ENCODE measurements at regions not wholly inside any gene's neighbourhood (a gene's known extent, or its start where the extent isn't known, plus 50 kb on each side); places are given as distances from the start of the nearest gene placed in this dataset.

- no peaks in the 10 kb centered on the region; the same call in 2 of the 3 replicates for H3K36me3 Mint-ChIP-seq (ENCODE audit: low read depth)
- H3K4me3 ChIP-seq, result no peak overlapping the region
- H4K20me1 ChIP-seq (replicated peaks; ENCODE audit: insufficient read depth), result no peaks in the 10 kb centered on the region
- H3K9me2 ChIP-seq (ENCODE audit: insufficient read depth), result 0 out of 2 replicates have a peak, but pooled peaks cover 4% of the 10 kb centered on the region
- peak overlapping the region; percentile 60; the same call in 1 of the 2 replicates for H3K4me2 ChIP-seq
- H3F3A ChIP-seq (replicated peaks; ENCODE audit: low read depth), result no peaks in the 10 kb centered on the region
- H3K4me1 ChIP-seq (ENCODE audit: insufficient read depth), result peaks cover 20% of the 10 kb centered on the region
- peaks cover 32% of the 10 kb centered on the region for H3K4me1 Mint-ChIP-seq
- TF ChIP-seq JUNB (IDR thresholded peaks at IDR 0.05; ENCODE audit: unreplicated experiment) (no peak), EZH2 (IDR thresholded peaks at IDR 0.05; ENCODE audit: low read depth, unreplicated experiment) (no peak), CTCF (conservative IDR thresholded peaks at IDR 0.05; ENCODE audit: low read depth in 2 of 2) (no peak), ETS1 (IDR thresholded peaks at IDR 0.05) (no peak), NANOG (IDR thresholded peaks at IDR 0.05; ENCODE audit: borderline replicate concordance) (no peak), CREB1 (CRISPR knock-in tag; IDR thresholded peaks at IDR 0.05; ENCODE audit: low read depth) (no peak), STAT1 (IDR thresholded peaks at IDR 0.05; ENCODE audit: unreplicated experiment) (no peak), EZH2phosphoT487 (IDR thresholded peaks at IDR 0.05; ENCODE audit: unreplicated experiment) (no peak), POLR2AphosphoS5 (IDR thresholded peaks at IDR 0.05; ENCODE audit: low read depth) (no peak), REST (IDR thresholded peaks at IDR 0.05; ENCODE audit: unreplicated experiment) (no peak), ZNF331 (CRISPR knock-in tag; IDR thresholded peaks at IDR 0.05; ENCODE audit: low read depth) (no peak), ZNF462 (CRISPR knock-in tag; IDR thresholded peaks at IDR 0.05) (no peak), ZNF114 (CRISPR knock-in tag; IDR thresholded peaks at IDR 0.05) (no peak)
- no peak overlapping the region for H3K27ac ChIP-seq (ENCODE audit: low read depth)
- peak overlapping the region; percentile 55; the same call in 2 of the 3 replicates for H3K4me3 Mint-ChIP-seq
- H3K27me3 Mint-ChIP-seq (ENCODE audit: insufficient read depth, low read depth, poor library complexity), result peaks cover 18% of the 10 kb centered on the region
- DNase-seq (ENCODE audit: low spot score) (no peak), ATAC-seq (peak; percentile 55)
- no peaks in the 10 kb centered on the region for H3K27me3 ChIP-seq (ENCODE audit: insufficient read depth)
- peak overlapping the region; percentile 44; the same call in 1 of the 2 replicates for H2AFZ ChIP-seq
- peaks cover 3% of the 10 kb centered on the region; the same call in 2 of the 3 replicates for H3K9me3 Mint-ChIP-seq
- no peak overlapping the region for H3K27ac Mint-ChIP-seq
- no peaks in the 10 kb centered on the region for H3K36me3 ChIP-seq (ENCODE audit: insufficient read depth)
- no peaks in the 10 kb centered on the region for H3K79me2 ChIP-seq (replicated peaks; ENCODE audit: insufficient read depth)
Measured at GRCh38 chr15:27679203-27679602, 419.9 kb downstream of the OCA2 start.
